ENCODE measurements at regions not wholly inside any gene's neighbourhood (a gene's known extent, or its start where the extent isn't known, plus 50 kb on each side); places are given as distances from the start of the nearest gene placed in this dataset.

DNA sequence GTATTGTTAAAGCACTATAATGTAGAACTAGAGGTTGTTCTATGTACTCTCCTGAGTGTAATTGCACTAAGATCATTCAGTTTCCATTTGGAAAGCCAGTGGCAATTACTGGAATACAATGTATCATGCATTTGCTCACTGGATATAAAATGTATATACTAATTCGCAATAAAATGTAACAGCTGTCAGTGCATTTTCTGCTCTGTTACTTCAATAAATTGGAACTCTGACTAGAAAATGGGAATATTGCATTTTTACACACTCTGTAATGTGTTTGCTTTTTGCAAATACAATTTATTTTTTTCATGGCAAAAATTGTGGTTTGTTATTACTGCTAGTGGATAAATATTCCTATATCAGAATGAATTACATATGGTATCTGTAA is 893.8 kb upstream of the POU3F3 start:
- DNase-seq, result no peak

DNA sequence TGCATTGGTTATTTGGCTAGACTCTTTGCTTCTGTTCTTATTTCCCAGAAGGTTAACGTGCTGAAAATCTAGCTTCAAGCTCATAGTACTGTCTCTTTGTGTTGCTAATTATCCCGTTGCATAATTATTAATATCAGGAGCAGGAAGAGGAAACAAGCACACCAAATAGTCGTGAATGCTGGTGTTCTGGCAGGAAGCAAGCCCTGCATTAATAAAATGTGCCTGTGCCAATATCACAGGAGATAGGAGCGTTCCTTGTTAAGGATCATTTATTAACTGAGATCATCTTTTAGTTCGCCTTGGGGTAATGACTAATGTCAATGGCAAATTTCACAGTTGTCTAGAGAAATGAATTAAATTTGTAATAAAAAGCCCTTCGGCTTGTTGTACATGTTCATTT is 893.0 kb upstream of the POU3F3 start:
- DNase-seq, result no peak

DNA sequence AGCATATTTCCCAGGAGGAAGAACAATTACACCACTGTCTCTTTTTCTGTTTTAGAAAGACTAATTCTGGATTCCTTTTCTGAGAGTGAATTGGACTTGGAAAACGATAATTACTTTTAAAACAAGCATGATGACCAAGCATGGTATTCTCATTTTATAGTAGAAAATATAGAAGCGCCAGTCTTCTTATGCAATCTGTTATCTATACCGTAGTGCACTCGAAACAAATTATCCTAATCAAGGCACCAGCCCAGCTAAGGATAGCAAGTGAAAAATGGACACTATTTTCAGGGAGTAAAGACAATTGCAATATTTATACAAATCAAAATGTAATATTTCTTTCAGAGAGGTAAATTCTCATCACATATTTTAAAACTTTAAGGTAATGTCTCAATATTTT is 892.1 kb upstream of the POU3F3 start:
- no peak for DNase-seq

DNA sequence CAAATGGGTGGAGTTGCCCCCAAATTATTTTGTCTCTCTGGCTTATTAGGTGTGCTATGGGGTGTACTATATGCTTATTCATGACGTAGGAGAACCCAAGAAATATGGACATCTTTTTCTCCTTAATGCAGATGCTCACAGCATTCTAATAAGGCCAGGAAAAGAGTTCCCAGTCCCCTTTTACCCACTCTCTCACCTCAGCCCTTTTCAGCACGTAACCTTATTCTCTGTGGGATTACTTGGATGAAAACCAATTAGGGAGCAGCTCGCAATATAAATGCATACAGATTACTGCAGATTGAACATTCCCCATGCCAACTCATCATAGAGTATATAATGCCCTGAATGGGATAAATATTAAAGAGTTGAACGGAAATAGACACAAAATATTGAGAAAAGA is 891.2 kb upstream of the POU3F3 start:
- no peak for DNase-seq

DNA sequence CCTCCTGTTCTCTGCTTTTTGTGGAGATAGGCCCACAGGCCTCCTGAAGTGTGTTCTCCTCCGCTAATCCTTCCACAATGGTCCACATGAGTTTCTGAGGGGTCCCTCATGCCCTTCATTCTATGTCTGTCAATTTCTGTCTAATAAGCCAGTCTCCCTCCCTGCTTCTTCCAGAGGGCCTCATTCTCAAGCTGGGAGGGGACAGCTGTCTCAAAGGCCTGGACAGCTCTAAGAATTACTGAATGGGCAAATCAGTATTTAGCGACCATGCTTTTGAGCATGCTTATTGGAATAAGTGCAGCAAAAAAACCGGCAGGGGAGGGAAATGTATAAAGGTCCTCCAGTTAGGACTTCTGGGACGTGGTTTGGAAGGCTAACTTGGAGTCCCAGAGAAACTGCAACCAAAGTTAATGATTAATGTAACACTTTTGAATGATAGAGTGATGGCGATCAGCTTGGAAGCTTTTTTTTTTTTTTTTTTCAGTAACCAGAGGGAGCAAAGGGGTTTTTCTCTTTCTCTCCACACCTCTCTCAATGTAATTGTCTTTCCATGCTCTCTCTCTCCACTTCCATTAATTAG is 890.7 kb upstream of the POU3F3 start:
- DNase-seq, result no peak

DNA sequence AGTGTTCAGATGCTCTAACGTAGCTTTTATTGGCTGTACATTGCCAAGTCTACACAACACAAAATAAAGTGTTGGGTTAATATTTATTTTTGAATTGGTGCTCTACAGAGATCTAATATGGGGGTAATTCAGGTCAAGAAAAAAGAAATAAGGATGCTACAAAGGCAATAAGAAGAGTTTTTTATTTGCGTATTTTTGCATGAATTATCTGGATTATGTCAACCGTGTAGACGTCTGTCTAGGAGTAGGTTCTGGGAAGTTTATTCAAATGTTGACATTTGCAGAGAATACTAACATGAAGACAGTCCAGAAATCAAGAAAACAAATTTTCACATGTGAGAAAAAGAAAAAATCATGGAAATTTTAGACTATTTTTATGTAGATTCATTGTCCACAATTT is 876.7 kb upstream of the POU3F3 start:
- DNase-seq, result no peak

DNA sequence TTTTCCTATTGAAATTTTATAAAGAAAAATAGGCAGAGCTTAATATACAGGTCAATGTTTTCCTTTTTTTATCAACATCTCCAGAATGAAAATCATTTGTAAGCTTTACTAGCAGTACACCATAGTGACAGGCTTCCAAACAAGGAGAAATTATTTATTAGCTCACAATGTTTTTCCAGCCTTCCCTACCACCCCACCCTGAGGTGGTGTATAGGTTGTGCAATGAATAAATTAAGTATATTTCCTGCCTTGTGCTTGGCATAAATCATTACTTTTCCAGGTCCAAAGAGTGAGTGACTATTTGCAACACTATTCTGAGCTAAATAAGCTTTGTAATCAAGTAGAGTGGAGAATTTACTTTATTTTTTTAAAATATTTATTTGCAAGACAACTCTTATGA is 876.2 kb upstream of the POU3F3 start:
- no peak for DNase-seq

DNA sequence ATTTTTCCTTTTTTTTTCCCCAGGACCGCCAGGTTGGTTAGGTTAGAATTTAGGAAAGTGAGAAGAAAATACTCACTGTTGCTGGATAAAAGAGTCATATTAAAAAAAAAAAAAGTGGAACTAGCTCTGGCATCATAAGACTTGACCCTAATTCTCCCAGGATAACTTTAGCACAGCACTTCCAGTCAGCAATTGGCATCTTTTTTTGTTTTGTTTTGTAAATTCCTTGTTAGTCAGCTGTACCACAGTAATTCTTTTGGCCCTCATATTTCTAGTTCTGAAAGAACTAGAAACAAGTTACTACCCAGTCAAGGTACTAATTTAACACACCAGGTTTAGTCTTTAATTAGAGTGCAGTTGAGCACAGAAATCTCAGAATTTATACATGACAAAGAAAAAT is 873.5 kb upstream of the POU3F3 start:
- no peak for DNase-seq

DNA sequence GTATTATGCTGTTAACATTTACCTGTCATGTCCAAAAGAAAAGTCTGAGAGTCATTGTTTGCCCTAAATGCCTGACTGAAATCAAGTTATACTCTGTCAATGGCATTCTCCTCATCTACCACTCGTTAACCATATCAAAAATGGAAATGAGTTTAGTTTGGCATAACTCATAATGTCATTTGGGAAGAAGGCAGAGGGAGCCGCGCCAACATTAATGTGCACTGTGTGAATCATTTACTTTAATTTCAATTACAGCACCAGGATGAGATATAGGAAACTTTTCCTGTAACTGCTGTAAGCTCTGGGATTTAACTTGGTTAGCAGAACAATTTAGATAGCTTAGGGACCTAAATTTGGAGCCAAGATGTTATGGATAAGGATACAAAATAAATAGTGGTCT is 871.2 kb upstream of the POU3F3 start:
- no peak for DNase-seq

DNA sequence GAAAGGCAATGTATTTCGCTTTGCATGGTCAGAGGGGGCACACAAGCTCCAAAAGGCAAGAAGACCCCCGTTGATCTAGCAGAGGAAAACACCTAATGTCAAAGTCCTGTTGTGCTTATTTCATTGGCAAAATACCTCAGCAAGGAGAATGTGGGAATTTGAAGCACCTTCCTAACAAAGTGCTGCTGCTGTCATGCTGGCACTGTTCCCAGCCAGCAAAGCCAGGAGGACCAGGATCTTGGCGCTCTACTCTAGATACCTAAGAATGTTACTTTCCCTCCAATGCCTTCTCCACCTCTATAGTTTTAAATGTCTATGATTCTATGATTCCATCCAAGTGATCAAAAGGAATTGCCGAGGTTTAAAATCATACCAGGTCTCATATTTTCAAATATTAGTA is 867.9 kb upstream of the POU3F3 start:
- DNase-seq, result peak; percentile 28

DNA sequence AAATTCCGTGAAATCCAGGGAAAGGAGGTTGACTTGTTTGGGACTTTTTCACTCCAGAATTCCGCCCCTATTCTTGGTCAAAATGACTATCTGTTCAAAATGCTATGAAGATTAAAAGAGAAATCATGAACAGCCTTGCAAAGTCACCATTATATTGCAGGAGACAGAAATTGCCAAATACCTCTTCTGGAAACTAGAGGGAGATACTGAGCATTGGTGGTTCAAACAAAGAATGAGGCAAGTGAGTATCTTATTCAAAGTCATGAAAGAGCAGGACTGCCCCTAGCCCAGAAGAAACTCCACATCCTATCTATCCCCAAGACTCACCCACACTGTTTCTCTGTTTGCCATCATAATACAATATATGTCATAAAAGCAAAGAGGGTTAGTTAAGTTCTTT is 862.3 kb upstream of the POU3F3 start:
- DNase-seq, result no peak

DNA sequence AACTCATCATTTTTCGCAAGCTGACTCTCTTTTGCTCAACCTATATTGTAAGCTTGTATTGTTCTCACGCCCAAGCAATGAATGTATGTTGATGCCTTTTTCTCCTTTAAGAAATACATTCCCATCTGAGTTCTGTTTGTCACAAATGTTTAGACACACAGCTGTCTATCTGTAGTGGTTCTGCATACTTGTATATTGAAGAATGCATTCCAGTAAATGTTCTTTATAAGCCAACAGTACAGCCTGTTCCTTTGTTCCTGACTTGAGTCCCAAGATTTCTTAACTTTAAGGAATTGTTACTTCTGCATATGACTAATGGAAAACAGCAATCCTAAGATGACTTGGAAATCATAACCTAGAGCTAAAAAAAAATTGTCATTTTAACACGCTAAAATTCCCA is 849.1 kb upstream of the POU3F3 start:
- DNase-seq, result no peak

DNA sequence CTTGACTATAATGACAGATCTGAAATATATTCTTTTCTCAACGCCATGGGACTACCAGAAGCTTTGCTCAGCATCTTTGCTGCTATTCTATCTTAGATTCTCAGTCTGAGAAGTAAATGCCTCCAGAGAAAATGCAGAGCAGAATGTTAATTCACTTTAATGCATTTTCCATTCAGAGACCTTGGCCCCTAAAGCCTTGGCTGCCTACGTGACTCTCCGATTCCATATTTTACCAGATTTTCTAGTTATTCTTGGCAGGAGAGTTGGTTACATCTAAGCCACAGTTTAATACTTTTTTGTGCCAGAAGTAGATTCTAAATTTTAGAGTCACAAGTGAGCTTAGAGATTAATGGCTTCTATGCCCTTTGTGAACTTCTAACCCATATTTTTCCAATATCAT is 837.1 kb upstream of the POU3F3 start:
- DNase-seq, result no peak

DNA sequence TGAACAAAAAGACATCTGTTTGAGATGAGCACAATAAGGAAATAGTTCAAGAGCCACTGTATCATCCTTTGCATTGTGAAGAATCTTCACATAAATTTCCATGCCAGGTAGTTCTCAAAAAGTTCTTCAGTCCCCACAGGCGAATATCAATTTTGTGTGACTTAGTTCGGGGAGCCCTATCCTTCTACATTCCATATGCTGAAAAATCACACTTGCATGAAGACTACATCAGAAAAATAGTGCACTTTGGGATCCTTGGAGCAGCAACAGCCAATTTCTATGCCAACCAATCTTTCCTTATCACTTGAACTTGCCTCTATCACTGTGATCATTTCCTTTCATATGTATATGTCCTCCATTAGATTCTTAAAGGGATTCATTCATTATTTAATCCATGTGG is 830.6 kb upstream of the POU3F3 start:
- DNase-seq, result no peak

DNA sequence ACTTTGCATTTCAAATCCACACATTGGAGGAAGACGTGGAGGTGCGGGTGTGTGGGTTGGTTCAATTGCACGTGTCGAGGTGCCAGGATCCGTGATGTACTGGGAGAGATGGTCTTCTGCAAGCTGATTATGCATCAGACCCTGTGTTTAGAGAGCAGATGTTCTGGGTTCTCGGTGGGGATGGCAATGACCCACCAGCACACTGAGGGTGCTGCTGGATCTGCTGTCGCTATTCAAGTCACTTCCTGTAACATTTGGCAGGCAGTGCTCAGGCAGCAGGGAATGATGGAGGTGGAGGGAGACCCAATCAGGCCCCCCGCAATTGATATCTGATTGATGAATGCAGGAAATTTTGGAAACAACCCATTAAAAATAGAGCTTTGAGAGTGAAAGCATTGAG is 830.1 kb upstream of the POU3F3 start:
- DNase-seq, result no peak

DNA sequence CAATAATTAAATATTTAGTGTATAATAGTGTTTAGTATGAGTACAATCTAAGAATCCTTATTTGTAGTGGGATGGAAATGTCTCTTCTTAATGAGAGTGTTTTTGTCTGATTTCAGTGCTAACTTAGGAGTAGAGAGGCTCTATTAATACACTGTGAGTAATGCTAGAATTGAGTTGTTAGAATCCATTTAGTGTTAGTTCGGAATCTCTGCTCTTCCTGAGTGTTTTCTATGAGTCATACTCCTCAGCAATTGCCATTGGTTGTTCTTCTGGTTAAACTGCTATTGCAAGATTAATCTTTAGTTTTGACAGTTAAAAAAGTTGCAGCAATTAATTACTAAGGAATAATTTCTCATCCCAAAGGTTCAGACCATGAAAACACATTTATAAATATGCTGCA is 828.6 kb upstream of the POU3F3 start:
- DNase-seq, result no peak

DNA sequence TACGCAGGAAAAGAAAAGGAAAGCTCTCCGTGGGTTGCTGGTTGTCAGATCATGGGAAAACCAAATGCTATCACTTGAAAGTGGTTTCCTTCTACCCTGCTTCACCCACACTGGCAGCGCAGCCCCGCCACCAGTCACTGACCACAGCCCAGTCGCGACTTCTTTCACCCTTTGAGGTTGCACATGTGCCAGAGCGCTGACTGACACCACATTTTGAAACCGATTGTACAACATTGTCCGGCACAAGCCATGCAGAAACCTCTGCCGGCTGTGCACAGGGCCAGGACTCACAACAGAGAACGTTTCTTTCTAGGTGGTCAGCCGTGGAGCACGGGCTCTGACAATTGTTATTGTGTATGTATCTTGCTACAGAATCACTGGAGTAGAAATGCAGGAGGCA is 827.2 kb upstream of the POU3F3 start:
- no peak for DNase-seq

DNA sequence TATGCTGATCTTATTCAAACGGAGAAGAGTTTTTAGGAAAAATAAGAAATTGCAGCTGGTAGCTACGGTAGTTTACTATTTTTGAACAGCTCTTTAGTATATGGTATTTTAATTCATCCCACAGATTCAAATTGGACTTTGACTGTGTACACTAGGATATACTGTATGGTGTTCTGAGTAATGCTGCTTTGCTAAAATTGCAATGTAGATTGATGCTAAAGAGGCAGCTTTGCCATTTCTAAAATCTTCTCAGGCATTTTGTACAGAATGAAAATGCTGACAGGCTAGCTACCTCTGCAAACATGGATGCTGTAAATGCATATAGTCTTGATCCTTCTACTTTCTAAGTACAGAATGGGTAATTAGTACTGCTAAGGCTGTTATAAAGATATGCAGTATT is 826.6 kb upstream of the POU3F3 start:
- DNase-seq, result no peak

DNA sequence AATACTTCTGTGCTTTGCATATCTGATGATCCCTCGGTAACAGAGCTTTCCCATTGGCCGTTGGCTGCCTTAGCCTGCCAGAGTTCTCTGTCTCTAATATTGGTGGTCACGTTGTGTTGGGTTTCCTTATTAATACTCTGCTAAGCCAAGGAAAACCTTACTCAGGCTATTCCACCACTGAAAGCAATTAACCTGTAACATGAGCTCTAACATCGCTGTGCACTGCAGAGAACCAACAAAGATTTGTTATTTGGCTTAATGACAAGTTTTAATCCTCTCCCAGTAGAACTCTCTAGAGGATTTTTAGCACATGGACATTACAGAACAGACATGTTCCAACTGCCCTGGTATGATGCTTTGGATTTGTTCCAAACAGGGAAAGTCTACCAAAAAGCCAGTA is 825.9 kb upstream of the POU3F3 start:
- peak; percentile 23 for DNase-seq

DNA sequence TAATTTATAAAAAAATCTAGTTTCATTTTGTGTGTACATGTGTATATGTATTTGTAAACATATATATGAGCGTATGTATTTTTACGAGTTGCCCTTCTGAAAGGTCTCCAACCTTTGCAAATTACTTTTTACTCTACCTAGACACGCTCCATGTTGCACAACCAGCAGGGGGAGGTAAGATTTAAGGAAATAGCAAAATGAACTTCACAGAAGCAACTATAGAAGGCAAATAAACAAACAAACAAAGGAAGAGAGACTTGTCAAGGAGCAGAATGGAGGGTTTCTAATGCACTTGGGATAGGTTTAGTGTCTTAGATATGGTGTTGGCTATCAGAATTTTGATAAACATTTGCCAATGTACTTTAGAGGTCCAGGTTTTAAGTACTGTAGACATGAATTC is 820.5 kb upstream of the POU3F3 start:
- peak; percentile 47 for DNase-seq

DNA sequence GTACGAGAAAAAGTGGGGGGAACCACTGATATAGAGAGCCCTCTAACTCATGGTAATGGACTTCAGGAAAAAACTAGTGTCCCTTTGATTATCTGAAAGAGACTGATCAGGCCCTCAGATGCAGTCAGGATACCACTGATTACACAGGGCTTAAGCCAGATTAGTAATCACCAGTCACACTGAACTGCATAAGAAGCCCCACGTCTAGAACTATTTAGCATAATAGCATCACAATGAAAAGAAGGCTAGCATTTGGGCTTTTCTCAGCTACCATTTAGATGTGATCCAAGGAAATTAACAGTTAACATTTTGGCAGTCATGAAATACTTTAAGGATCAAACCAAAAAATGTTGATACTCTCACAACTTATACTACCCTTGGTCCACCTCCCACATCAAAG is 813.1 kb upstream of the POU3F3 start:
- DNase-seq, result no peak

DNA sequence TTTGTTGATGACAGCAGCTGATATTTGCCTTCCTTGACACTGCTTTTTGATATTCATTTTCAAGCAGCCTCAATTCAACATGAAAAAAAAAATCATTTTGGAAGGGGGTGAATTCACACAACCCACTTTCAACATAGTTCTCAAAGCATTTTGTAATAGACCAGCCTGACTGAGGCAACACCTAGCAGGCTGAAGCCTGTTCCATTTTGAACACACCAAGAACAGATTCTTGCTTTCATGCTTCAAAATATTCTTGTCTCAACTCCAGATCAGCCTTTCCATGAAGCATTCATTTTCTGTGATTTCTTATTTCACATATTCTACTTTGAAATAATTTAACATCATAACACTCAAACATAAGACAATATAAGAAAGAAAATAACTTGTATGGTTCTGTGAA is 812.6 kb upstream of the POU3F3 start:
- DNase-seq, result no peak

DNA sequence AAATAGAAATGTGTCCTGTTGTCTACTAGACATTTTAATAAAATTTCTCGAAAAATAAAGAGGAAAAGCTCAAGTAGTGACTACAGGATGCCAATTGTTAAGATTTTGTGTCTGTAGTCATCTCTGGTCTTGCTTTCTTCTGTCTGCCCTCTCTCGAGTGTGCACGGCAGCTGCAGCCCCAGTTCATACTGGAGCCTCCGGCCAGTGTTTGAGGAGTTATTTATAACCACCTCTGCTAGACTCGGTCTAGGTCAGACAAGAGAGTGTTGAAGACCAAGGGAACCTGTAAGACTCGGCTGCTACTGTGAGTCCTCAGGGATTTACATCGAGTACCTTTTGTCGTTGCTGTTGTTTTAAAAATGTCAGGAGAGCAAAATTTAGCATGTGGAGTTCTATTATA is 810.1 kb upstream of the POU3F3 start:
- peak; percentile 64 for DNase-seq

DNA sequence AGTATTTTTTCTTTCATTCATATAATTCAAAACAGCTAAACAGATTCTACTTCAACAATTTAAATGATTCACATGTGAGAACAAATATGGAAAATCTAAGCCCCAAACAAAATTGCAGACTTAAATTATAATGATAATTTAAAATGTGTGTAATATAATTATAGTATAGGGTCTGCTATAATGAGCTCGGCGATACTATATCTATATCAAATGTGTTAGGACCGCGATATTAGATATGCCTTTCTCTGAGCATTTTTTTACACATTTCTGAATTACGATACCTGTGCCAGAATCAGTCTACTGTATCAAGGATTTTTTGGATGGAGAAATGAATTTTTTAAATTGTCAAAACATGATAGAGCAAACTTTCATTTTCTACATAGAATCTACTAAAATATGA is 808.8 kb upstream of the POU3F3 start:
- no peak for DNase-seq

DNA sequence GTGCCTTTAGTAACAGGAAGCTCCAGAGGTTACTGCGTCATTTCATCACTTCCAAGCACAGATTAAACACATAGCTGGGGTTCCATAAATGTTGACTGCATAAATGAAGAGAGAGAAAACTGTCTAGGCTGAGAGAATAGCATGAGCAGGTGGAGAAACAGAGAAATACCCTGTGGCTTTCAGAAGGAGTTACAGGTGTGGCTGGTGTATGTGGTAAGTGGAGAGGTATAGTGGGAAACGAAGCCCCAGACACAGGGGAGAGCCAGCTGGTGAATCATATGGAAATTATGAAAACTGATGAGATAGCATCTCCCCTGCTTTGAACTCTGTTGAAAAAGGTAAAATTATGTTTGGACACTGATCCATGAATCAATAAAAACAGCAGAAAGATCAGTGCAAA is 807.4 kb upstream of the POU3F3 start:
- DNase-seq, result peak; percentile 73

DNA sequence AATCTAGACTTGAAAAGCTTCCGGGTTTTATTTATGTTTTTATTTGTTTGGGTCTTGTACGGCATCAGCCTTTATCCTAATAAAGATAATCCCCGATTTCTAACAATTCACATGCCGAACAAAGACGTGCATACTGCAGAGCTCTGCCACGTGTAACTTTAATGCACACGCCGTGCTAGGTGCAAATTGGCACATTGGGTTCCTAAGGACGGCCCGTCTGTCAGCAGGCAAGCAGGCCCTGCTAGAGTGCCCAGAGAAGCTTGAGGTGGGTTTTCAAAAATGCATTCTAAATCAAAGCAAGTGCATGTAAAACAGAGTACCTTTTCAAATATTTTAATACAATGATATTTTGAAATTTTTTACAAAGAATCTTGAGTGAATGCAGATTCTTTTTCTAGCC is 806.4 kb upstream of the POU3F3 start:
- DNase-seq, result no peak

Data from NCI-H345 (cell line).